PC-9 (cell line): ENCODE measurements at regions not wholly inside any gene's neighbourhood (a gene's known extent, or its start where the extent isn't known, plus 50 kb on each side); places are given as distances from the start of the nearest gene placed in this dataset.

Source experiments
- BruUV-seq: library from RNA; stranded (reverse); fragments of 400-500 nt; replicated peaks from 2 replicates; lab custom pipeline; 2021; lab: Mats Ljungman, UMichigan
- CTCF ChIA-PET: fragments of 300-600 bp; sonication (Branson Sonifier 250); formaldehyde crosslinking; loops from one replicate; lab custom pipeline; 2022; ENCODE audit warnings: antibody characterized with exemption; lab: Charles Lee
- POLR2A ChIA-PET: fragments of 300-600 bp; sonication (Branson Sonifier 250); formaldehyde crosslinking; loops from one replicate; lab custom pipeline; 2022; ENCODE audit warnings: antibody characterized with exemption; ENCODE audit not compliant: unreplicated experiment; lab: Charles Lee
- DNase-seq, 2 experiments: peaks; one replicate each; pipeline versions ENCODE4 v3.0.0 to v3.0.0-alpha.2; 2015 to 2022; ENCODE audit warnings: mixed read lengths in 1 of 2
- H2AFZ ChIP-seq: fragments of 200-600 bp; sonication (generic); 2 replicates; pipeline ENCODE4 v1.8.1; 2017; ENCODE audit warnings: antibody characterized with exemption
- H3F3A ChIP-seq: fragments of 200-600 bp; sonication (generic); 2 replicates; pipeline ENCODE4 v1.8.1; 2017; ENCODE audit warnings: antibody characterized with exemption, mild to moderate bottlenecking, low read depth; ENCODE audit not compliant: insufficient read depth
- H3K27ac ChIP-seq: fragments of 200-600 bp; sonication (generic); 2 replicates; pipeline ENCODE4 v1.6.1; 2016; ENCODE audit warnings: mixed run types
- H3K27me3 ChIP-seq: fragments of 200-600 bp; sonication (generic); 2 replicates; pipeline ENCODE4 v1.6.1; 2016; ENCODE audit warnings: low read depth, mixed run types; ENCODE audit not compliant: insufficient read depth
- H3K36me3 ChIP-seq: fragments of 200-600 bp; sonication (generic); 2 replicates; pipeline ENCODE4 v1.6.1; 2016; ENCODE audit warnings: low read depth, mixed run types
- H3K4me1 ChIP-seq: fragments of 200-600 bp; sonication (generic); replicated peaks from 2 replicates; pipeline ENCODE4 v1.6.1; 2016; ENCODE audit warnings: mixed run types; ENCODE audit not compliant: insufficient read depth
- H3K4me2 ChIP-seq: fragments of 200-600 bp; sonication (generic); 2 replicates; pipeline ENCODE4 v1.6.1; 2017; ENCODE audit warnings: mixed run types
- H3K4me3 ChIP-seq: fragments of 200-600 bp; sonication (generic); 2 replicates; pipeline ENCODE4 v1.6.1; 2016; ENCODE audit warnings: mixed run types
- H3K79me2 ChIP-seq: fragments of 200-600 bp; sonication (generic); 2 replicates; pipeline ENCODE4 v1.6.1; 2017; ENCODE audit warnings: low read depth, mixed run types
- H3K9me2 ChIP-seq: fragments of 200-600 bp; sonication (generic); 2 replicates; pipeline ENCODE4 v1.8.1; 2017; ENCODE audit warnings: mild to moderate bottlenecking; ENCODE audit not compliant: insufficient read depth
- H3K9me3 ChIP-seq: fragments of 200-600 bp; sonication (generic); 2 replicates; pipeline ENCODE4 v1.8.1; 2016; ENCODE audit warnings: low read depth; ENCODE audit not compliant: insufficient read depth
- H4K20me1 ChIP-seq: fragments of 200-600 bp; sonication (generic); 2 replicates; pipeline ENCODE4 v1.8.1; 2017; ENCODE audit not compliant: insufficient read depth
- CTCF ChIP-seq: fragments of 200-600 bp; sonication (generic); conservative IDR thresholded peaks from 2 replicates; pipeline ENCODE4 v1.6.1; 2017; ENCODE audit warnings: mixed run types, antibody characterized with exemption, mild to moderate bottlenecking, moderate library complexity
- EZH2 ChIP-seq: fragments of 200-600 bp; sonication (generic); IDR thresholded peaks from 2 replicates; pipeline ENCODE4 v1.8.0; 2017; ENCODE audit warnings: antibody characterized with exemption, low read depth
- intact Hi-C: fragments of 100-400 bp; cut with micrococcal nuclease; formaldehyde crosslinking; loops from one replicate; pipeline ENCODE4 v1.10.0; 2022; ENCODE audit not compliant: unreplicated experiment

DNA sequence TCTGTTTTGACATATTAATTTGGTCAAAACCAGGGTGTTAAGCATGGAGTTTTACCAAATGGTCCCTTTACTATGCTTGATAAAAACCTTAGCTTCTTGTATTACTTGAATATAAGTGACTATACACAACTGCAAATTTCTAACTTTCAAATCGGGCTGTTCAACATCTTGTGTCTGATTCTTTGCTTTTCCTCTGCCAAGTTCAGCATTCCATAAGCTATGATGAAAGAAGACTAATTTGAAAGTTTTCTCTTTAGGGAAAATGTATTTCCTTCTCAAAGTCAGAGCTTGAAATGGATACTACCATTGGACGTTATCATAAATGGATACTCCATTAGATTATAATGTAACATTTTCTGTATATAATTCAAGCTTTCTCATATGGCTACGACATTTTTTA, 792.9 kb downstream of the EFNA5 start:
- no peak overlapping the region for H2AFZ ChIP-seq
- no peak overlapping the region for H3K4me2 ChIP-seq
- H3F3A ChIP-seq: no peaks in the 10 kb centered on the region
- CTCF ChIA-PET: interaction anchor here (1.0 kb wide), 1 partner anchor 75 kb away, joined by 3 read pairs; no protein-coding TSS in a partner anchor
- H3K27ac ChIP-seq: no peak overlapping the region
- H3K4me1 ChIP-seq: no peaks in the 10 kb centered on the region
- no peaks in the 10 kb centered on the region for H3K9me2 ChIP-seq
- H3K79me2 ChIP-seq: no peaks in the 10 kb centered on the region
- H3K9me3 ChIP-seq: peaks cover 12% of the 10 kb centered on the region
- H4K20me1 ChIP-seq: no peaks in the 10 kb centered on the region
- intact Hi-C loops: loop anchor here (10.0 kb wide), 1 partner anchor 797 kb away; the partner anchor contains the start of gene EFNA5
- no TSS peak for BruUV-seq
- TF ChIP-seq CTCF (no peak), EZH2 (no peak)
- H3K27me3 ChIP-seq: no peaks in the 10 kb centered on the region
- POLR2A ChIA-PET: no interaction called here
- no peaks in the 10 kb centered on the region for H3K36me3 ChIP-seq
- DNase-seq: no peak
- H3K4me3 ChIP-seq: no peak overlapping the region

DNA sequence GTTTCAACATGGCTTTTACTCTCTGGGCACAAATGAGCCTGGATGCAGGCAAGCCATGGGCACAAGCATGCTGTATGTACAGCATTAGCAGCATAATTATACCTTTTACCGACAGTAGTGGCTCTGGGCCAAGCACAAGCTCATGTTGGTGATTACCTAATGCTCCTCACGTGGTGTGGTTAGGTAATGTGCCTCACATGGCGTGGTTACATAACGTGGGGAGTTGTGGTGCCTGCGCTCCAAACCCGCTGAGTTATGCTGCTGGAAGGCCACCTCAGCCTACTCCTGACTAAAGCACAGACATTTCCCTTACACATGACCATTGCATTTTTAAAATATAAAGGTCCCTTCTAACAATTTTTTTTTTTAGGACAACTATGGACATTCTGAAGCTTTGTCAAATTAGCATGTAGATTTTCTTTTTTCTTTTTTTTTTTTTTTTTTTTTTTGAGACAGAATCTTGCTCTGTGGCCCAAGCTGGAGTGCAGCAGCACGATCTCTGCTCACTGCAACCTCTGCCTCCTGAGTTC, 794.0 kb downstream of the EFNA5 start:
- intact Hi-C loops: loop anchor here (10.0 kb wide), 1 partner anchor 798 kb away; the partner anchor contains the start of gene EFNA5
- POLR2A ChIA-PET: no interaction called here

DNA sequence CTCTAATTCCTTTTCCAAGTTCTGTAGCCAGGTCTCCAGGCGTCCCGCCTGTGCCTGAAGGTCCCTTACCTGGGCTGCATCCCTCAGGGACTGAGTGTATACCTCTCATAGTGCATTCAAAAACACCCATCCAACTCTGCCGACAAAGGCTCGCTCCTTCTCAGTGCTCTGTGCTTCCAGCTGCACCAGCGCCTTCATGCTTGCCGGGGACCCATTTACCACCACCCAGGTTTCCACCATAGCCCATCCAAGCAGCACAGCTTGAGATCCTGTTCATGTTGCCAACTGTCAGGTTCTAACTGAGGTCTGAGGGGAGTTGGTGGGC, 794.5 kb downstream of the EFNA5 start:
- CTCF ChIA-PET: no interaction called here
- POLR2A ChIA-PET: no interaction called here

More for the DNA sequence above, 794.0 kb downstream of the EFNA5 start:
- H2AFZ ChIP-seq: no peak overlapping the region
- no peak for DNase-seq
- H3K4me2 ChIP-seq: no peak overlapping the region
- H3K9me3 ChIP-seq: peaks cover 12% of the 10 kb centered on the region
- CTCF ChIA-PET: no interaction called here
- no peak overlapping the region for H3K27ac ChIP-seq
- H4K20me1 ChIP-seq: no peaks in the 10 kb centered on the region
- BruUV-seq: no TSS peak
- no peaks in the 10 kb centered on the region for H3K9me2 ChIP-seq
- no peaks in the 10 kb centered on the region for H3K36me3 ChIP-seq
- no peaks in the 10 kb centered on the region for H3K79me2 ChIP-seq
- no peaks in the 10 kb centered on the region for H3F3A ChIP-seq
- no peaks in the 10 kb centered on the region for H3K27me3 ChIP-seq
- H3K4me3 ChIP-seq: no peak overlapping the region
- TF ChIP-seq CTCF (no peak), EZH2 (no peak)
- no peaks in the 10 kb centered on the region for H3K4me1 ChIP-seq

More for the DNA sequence above, 794.5 kb downstream of the EFNA5 start:
- intact Hi-C loops: loop anchor here (10.0 kb wide), 1 partner anchor 799 kb away; the partner anchor contains the start of gene EFNA5
- H3K9me2 ChIP-seq: no peaks in the 10 kb centered on the region
- no peaks in the 10 kb centered on the region for H4K20me1 ChIP-seq
- no peak overlapping the region for H2AFZ ChIP-seq
- H3K36me3 ChIP-seq: no peaks in the 10 kb centered on the region
- peaks cover 12% of the 10 kb centered on the region for H3K9me3 ChIP-seq
- BruUV-seq: no TSS peak
- no peaks in the 10 kb centered on the region for H3F3A ChIP-seq
- DNase-seq: no peak
- no peak overlapping the region for H3K4me3 ChIP-seq
- TF ChIP-seq EZH2 (no peak), CTCF (no peak)
- no peak overlapping the region for H3K27ac ChIP-seq
- no peaks in the 10 kb centered on the region for H3K27me3 ChIP-seq
- no peaks in the 10 kb centered on the region for H3K4me1 ChIP-seq
- H3K79me2 ChIP-seq: no peaks in the 10 kb centered on the region
- no peak overlapping the region for H3K4me2 ChIP-seq
